HepG2 (cell line): ENCODE measurements at regions not wholly inside any gene's neighbourhood (a gene's known extent, or its start where the extent isn't known, plus 50 kb on each side); places are given as distances from the start of the nearest gene placed in this dataset.

Source experiments
- ATAC-seq: fragments of 200-7000 bp; cut with Tn5 transposase; 3 replicates; pipeline ENCODE4 v1.9.1; 2020; ENCODE audit warnings: mild to moderate bottlenecking, moderate library complexity
- BruUV-seq: library from RNA; stranded (reverse); fragments of 400-500 nt; replicated peaks from 2 replicates; lab custom pipeline; 2021; lab: Mats Ljungman, UMichigan
- CTCF ChIA-PET: fragments of 300-600 bp; formaldehyde crosslinking; extraction: SDS; loops from one replicate; lab custom pipeline; 2021; ENCODE audit warnings: low total read pairs, inconsistent platforms, low intra/inter-chr PET ratio; lab: Yijun Ruan, JAX
- POLR2A ChIA-PET: fragments of 350-600 bp; sonication (Branson Sonifier 250); formaldehyde crosslinking; loops from one replicate; lab custom pipeline; 2020; ENCODE audit warnings: antibody characterized with exemption, inconsistent platforms; lab: Yijun Ruan, JAX
- DNase-seq: peaks from one replicate; pipeline ENCODE4 v3.0.0-alpha.2; 2015; ENCODE audit warnings: low spot score
- FAIRE-seq: peaks from 3 replicates; lab custom pipeline; 2011; peaks lifted over from hg19 to GRCh38; lab: Jason Lieb, UNC
- H2AFZ ChIP-seq: one replicate; pipeline ENCODE4 v1.6.1; 2011; ENCODE audit warnings: low read length, inconsistent platforms
- H3K27ac ChIP-seq: fragments of 300-600 bp; 3 replicates; pipeline ENCODE4 v1.8.0; 2011; ENCODE audit warnings: mixed run types, mild to moderate bottlenecking, mixed read lengths, low read length, inconsistent platforms; ENCODE audit not compliant: insufficient read depth; ENCODE audit errors: extremely low read length
- H3K27me3 ChIP-seq, 2 experiments: fragments of 200-600 bp in 1 of 2; 2 replicates in 1 of 2; 3 replicates in 1 of 2; pipeline versions ENCODE4 v1.6.0 to v1.8.0; 2011; ENCODE audit warnings: low read length in 2 of 2, mild to moderate bottlenecking in 2 of 2, moderate library complexity in 2 of 2, inconsistent platforms in 1 of 2; ENCODE audit not compliant: insufficient read depth in 2 of 2, control insufficient read depth in 1 of 2
- H3K36me3 ChIP-seq, 2 experiments: fragments of 200-600 bp in 1 of 2; replicated peaks in 1 of 2; 2 replicates in 1 of 2; 3 replicates in 1 of 2; pipeline versions ENCODE4 v1.5.1 to v1.8.0; 2011; ENCODE audit warnings: low read length in 2 of 2, inconsistent platforms in 1 of 2; ENCODE audit not compliant: insufficient read depth in 2 of 2, control insufficient read depth in 1 of 2
- H3K4me1 ChIP-seq: 2 replicates; pipeline ENCODE4 v1.5.1; 2012; ENCODE audit warnings: low read length, inconsistent platforms; ENCODE audit not compliant: insufficient read depth
- H3K4me2 ChIP-seq: 2 replicates; pipeline ENCODE4 v1.6.0; 2011; ENCODE audit warnings: low read depth, low read length, inconsistent platforms
- H3K4me3 ChIP-seq, 3 experiments: fragments of 200-600 bp in 1 of 3; sonication (generic), shearing (Covaris generic) in 1 of 3; replicated peaks in 1 of 3; 2 replicates each; pipeline ENCODE4 v1.5.1; 2011 to 2016; ENCODE audit warnings: low read length in 3 of 3, inconsistent platforms in 2 of 3, low read depth in 2 of 3, mild to moderate bottlenecking in 2 of 3, control low read depth in 1 of 3, mixed read lengths in 1 of 3; ENCODE audit not compliant: insufficient read depth in 1 of 3
- H3K79me2 ChIP-seq: one replicate; pipeline ENCODE4 v1.6.1; 2011; ENCODE audit warnings: low read length, inconsistent platforms; ENCODE audit not compliant: insufficient read depth
- H3K9ac ChIP-seq: 2 replicates; pipeline ENCODE4 v1.6.0; 2011; ENCODE audit warnings: mild to moderate bottlenecking, low read depth, low read length, inconsistent platforms; ENCODE audit not compliant: insufficient read depth
- H3K9me3 ChIP-seq: 2 replicates; pipeline ENCODE4 v1.5.1; 2012; ENCODE audit warnings: mild to moderate bottlenecking, low read length
- H4K20me1 ChIP-seq: 2 replicates; pipeline ENCODE4 v1.6.0; 2011; ENCODE audit warnings: inconsistent platforms, mild to moderate bottlenecking, low read length, moderate library complexity; ENCODE audit not compliant: insufficient read depth
- CEBPZ ChIP-seq: IDR thresholded peaks from 2 replicates; pipeline ENCODE4 v1.6.1; 2012; ENCODE audit warnings: low read length, improper control_type of control experiment
- FOSL1 ChIP-seq: sonication (generic); formaldehyde crosslinking; IDR thresholded peaks from 2 replicates; pipeline ENCODE4 v1.9.0; 2021; ENCODE audit warnings: missing genetic modification reagents, borderline replicate concordance
- HOXA5 ChIP-seq: sonication (generic); formaldehyde crosslinking; IDR thresholded peaks from 2 replicates; pipeline ENCODE4 v1.4.0; 2020; ENCODE audit warnings: missing genetic modification reagents
- MXD4 ChIP-seq: IDR thresholded peaks from 2 replicates; pipeline ENCODE4 v1.6.1; 2016; ENCODE audit warnings: mild to moderate bottlenecking, missing biosample characterization, missing genetic modification reagents
- RBM22 ChIP-seq: fragments of 200-400 bp; formaldehyde crosslinking; optimal IDR thresholded peaks from 2 replicates; pipeline ENCODE3; 2017; ENCODE audit warnings: mild to moderate bottlenecking, low read length, moderate library complexity
- SKI ChIP-seq: fragments of 450-650 bp; IDR thresholded peaks from one replicate; pipeline ENCODE4 v1.6.1; 2018; ENCODE audit warnings: mild to moderate bottlenecking; ENCODE audit not compliant: partially characterized antibody
- ZBTB8A ChIP-seq: sonication (generic); formaldehyde crosslinking; IDR thresholded peaks from 2 replicates; pipeline ENCODE4 v1.4.0; 2020; ENCODE audit warnings: mild to moderate bottlenecking, low read depth, missing genetic modification reagents, borderline replicate concordance
- ZKSCAN8 ChIP-seq: IDR thresholded peaks from 2 replicates; pipeline ENCODE4 v1.6.1; 2016; ENCODE audit warnings: borderline replicate concordance, missing genetic modification reagents, missing compliant biosample characterization
- ZNF441 ChIP-seq: sonication (generic); formaldehyde crosslinking; IDR thresholded peaks from 2 replicates; pipeline ENCODE4 v1.7.0; 2021; ENCODE audit warnings: missing genetic modification reagents, borderline replicate concordance
- ZNF564 ChIP-seq: sonication (generic); formaldehyde crosslinking; IDR thresholded peaks from 2 replicates; pipeline ENCODE4 v1.8.1; 2023; ENCODE audit warnings: mild to moderate bottlenecking, missing genetic modification reagents
- WGBS: methylation state at CpG from one replicate; pipeline ENCODE4 v1.1.6; 2017; ENCODE audit warnings: low lambda C conversion rate; 5-methylcytosine and 5-hydroxymethylcytosine counted together
- in situ Hi-C: cut with HindIII; loops from 2 replicates; pipeline ENCODE4 v1.10.0; 2017; ENCODE audit warnings: low pct_unique_long_range_greater_than_20kb; ENCODE audit not compliant: extremely low pct_ligation_motif_present
- intact Hi-C: fragments of 100-400 bp; cut with micrococcal nuclease; formaldehyde crosslinking; loops from one replicate; pipeline ENCODE4 v1.10.0; 2022; ENCODE audit not compliant: unreplicated experiment

DNA sequence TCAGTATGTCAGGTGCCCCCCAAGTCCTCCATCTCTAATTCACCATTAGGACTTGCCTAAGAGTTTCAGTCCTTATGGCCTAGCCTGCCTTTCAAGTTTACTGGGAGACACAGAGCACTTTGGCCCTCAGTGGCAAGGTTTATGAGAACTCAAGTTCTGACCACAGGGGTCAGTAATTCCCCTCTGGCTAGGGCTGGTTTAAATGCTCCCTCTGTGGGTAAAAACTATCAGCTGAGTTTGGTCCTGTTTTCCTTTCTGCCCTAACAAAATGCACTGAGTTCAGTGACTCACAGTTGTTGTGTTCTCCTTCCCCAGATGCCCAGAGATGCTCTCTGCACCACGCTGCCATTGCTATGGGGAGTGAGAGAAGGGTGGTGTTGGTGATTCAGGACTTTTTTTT, 163.2 kb downstream of the RELL1 start:
- FAIRE-seq (no peak), DNase-seq (no peak), ATAC-seq (peak; percentile 46; the same call in 2 of the 3 replicates)
- intact Hi-C loops (no loop called here), in situ Hi-C loops (no loop called here)
- 0% methylated on average over 1 of the region's 1 CpG for WGBS
- peaks cover 3% of the 10 kb centered on the region; the same call in 1 of the 2 replicates for H3K4me1 ChIP-seq
- no peak overlapping the region for H3K9ac ChIP-seq
- H3K4me2 ChIP-seq, result no peak overlapping the region
- ChIA-PET POLR2A (no interaction called here), CTCF (no interaction called here)
- no peaks in the 10 kb centered on the region for H3K9me3 ChIP-seq
- no TSS peak for BruUV-seq
- H3K79me2 ChIP-seq, result no peaks in the 10 kb centered on the region
- no peaks in the 10 kb centered on the region for H4K20me1 ChIP-seq
- no peak overlapping the region for H2AFZ ChIP-seq
- no peak for TF ChIP-seq CEBPZ
- no peak for TF ChIP-seq RBM22
- no peak for TF ChIP-seq FOSL1
- no peak for TF ChIP-seq ZBTB8A (CRISPR knock-in tag)
- TF ChIP-seq ZNF564 (CRISPR knock-in tag), result no peak
- H3K4me3 ChIP-seq, result no peak overlapping the region
- H3K27ac ChIP-seq, result no peak overlapping the region
- no peaks in the 10 kb centered on the region for H3K27me3 ChIP-seq
- H3K36me3 ChIP-seq, result no peaks in the 10 kb centered on the region

DNA sequence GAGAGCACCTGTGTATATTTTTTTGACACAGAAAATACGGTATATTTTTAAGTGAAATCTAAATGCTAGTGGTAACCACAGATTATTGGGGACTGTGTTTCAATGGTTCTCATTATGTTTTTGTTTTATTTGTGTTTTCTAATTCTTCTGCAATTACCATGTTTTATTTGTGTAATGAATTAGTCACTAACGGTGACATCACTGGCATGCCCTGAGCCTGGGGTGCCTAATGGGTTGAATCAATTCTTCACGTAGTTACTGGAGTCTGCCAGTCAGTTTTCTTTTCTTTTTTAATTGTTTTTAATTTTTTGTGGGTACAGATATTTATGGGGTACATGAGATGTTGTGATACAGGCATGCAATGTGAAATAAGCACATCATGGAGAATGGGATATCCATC, 168.8 kb downstream of the RELL1 start:
- WGBS, result 46% methylated on average over 3 of the region's 3 CpGs
- in situ Hi-C loops (no loop called here), intact Hi-C loops (no loop called here)
- Histone ChIP-seq H3K27ac (no peak overlapping the region), H3K27me3 (no peaks in the 10 kb centered on the region), H4K20me1 (no peaks in the 10 kb centered on the region), H3K36me3 (no peaks in the 10 kb centered on the region), H3K4me1 (no peaks in the 10 kb centered on the region), H3K9ac (no peak overlapping the region), H3K9me3 (no peaks in the 10 kb centered on the region), H3K4me2 (no peak overlapping the region), H2AFZ (no peak overlapping the region), H3K4me3 (no peak overlapping the region), H3K79me2 (no peaks in the 10 kb centered on the region)
- BruUV-seq, result no TSS peak
- ATAC-seq (no peak), FAIRE-seq (no peak), DNase-seq (no peak)
- TF ChIP-seq SKI (no peak), ZKSCAN8 (CRISPR knock-in tag) (no peak), ZNF441 (CRISPR knock-in tag) (no peak), HOXA5 (CRISPR knock-in tag) (no peak), MXD4 (CRISPR knock-in tag) (no peak)
- ChIA-PET CTCF (no interaction called here), POLR2A (no interaction called here)
